ENCODE measurements at regions not wholly inside any gene's neighbourhood (a gene's known extent, or its start where the extent isn't known, plus 50 kb on each side); places are given as distances from the start of the nearest gene placed in this dataset.

DNA sequence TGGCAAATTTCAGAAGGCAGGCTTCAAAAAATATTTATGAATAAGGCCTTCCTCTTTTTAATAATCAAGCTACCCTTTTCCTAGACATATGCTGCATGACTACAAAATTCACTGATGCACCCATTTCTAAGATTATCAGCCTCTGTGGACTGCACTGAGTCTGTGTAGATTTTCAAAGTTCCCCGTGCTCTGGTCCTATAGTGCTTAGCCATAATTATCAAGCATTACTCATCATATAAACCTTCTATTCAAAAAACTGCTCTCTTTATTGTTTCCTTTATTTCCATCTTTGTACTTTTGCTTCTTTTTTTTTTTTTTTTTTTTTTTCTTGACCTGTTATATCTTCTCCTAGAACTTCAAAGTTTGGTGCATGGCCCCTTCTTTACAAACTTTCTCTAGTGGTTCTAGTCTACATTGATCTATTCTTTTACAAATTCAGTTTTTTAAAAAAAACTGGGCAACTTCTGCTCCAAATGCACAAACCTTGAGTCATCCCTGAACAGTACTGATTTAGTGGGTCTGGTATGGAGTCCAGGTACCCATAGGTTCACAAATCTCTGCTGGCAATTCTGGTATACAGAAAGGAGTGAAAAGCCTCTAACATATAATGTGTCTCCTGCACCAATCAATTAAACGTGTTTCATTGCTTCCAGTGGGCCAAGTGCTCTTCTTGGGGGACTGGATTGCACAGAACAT, 481.9 kb downstream of the NUP35 start:
- TF ChIP-seq CTCF (IDR thresholded peaks at IDR 0.05; ENCODE audit: insufficient read depth, low read length, severe bottlenecking): no peak
- FAIRE-seq (no peak), DNase-seq (ENCODE audit: low read depth) (no peak)
- Histone ChIP-seq H3K36me3 (ENCODE audit: control insufficient read depth, insufficient read depth, low read length) (no peaks in the 10 kb centered on the region), H3K27me3 (ENCODE audit: control insufficient read depth, insufficient read depth, low read length) (no peaks in the 10 kb centered on the region), H3K4me3 (ENCODE audit: low read depth, low read length) (no peak overlapping the region)

DNA sequence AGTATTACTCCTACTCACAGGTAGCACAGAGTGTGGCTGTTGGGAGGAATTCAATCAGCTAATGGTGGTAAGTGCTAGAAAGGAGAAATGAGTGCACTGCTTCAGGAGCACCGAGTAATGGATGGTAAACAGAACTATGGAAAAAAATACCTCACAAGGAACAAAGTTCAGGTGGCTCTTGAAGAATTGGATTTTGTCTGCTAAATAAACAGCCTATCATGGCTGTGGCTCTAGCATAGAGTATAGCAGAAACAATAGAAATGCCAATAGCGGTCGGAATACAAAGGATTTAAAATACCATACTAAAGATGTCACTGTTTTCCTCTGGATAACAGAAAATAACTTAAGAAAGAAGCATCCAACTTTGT, 482.5 kb downstream of the NUP35 start:
- no peak for FAIRE-seq
- DNase-seq (ENCODE audit: low read depth): no peak
- Histone ChIP-seq H3K4me3 (ENCODE audit: low read depth, low read length) (no peak overlapping the region), H3K27me3 (ENCODE audit: control insufficient read depth, insufficient read depth, low read length) (no peaks in the 10 kb centered on the region), H3K36me3 (ENCODE audit: control insufficient read depth, insufficient read depth, low read length) (no peaks in the 10 kb centered on the region)
- TF ChIP-seq CTCF (IDR thresholded peaks at IDR 0.05; ENCODE audit: insufficient read depth, low read length, severe bottlenecking): no peak

GRCh38 chr2:183607995-183608394, 483.8 kb downstream of the NUP35 start:
- TF ChIP-seq CTCF (IDR thresholded peaks at IDR 0.05; ENCODE audit: insufficient read depth, low read length, severe bottlenecking): no peak
- Histone ChIP-seq H3K27me3 (ENCODE audit: control insufficient read depth, insufficient read depth, low read length) (no peaks in the 10 kb centered on the region), H3K4me3 (ENCODE audit: low read depth, low read length) (no peak overlapping the region), H3K36me3 (ENCODE audit: control insufficient read depth, insufficient read depth, low read length) (no peaks in the 10 kb centered on the region)
- DNase-seq (ENCODE audit: low read depth) (no peak), FAIRE-seq (no peak)

- DNase-seq (ENCODE audit: low read depth) (no peak), FAIRE-seq (no peak)
- H3K27me3 ChIP-seq (ENCODE audit: control insufficient read depth, insufficient read depth, low read length): no peaks in the 10 kb centered on the region
- no peak for TF ChIP-seq CTCF (IDR thresholded peaks at IDR 0.05; ENCODE audit: insufficient read depth, low read length, severe bottlenecking)
- no peak overlapping the region for H3K4me3 ChIP-seq (ENCODE audit: low read depth, low read length)
- no peaks in the 10 kb centered on the region for H3K36me3 ChIP-seq (ENCODE audit: control insufficient read depth, insufficient read depth, low read length)
Observed at GRCh38 chr2:183608747-183609146, 484.5 kb downstream of the NUP35 start.

DNA sequence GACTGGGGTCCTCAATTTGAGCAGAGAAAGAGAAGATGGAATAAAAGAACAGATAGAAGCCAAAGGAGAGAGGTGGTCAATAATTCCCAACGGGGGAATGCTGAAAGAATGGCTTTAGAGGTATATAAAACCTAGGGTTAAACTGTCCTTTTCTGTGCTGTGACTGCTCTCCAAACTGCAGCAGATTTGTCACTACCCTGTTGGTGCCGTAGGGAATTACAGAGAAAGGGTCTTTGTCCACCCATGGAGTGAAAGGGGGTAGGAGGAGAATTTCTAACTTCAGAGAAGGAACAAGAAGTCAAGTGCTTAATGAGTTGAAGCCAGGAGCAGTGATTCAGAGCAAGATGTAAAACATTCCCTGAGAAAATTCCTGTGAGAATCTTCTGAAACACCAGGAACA, 486.5 kb downstream of the NUP35 start:
- Histone ChIP-seq H3K27me3 (ENCODE audit: control insufficient read depth, insufficient read depth, low read length) (no peaks in the 10 kb centered on the region), H3K36me3 (ENCODE audit: control insufficient read depth, insufficient read depth, low read length) (no peaks in the 10 kb centered on the region), H3K4me3 (ENCODE audit: low read depth, low read length) (no peak overlapping the region)
- FAIRE-seq (no peak), DNase-seq (ENCODE audit: low read depth) (no peak)
- TF ChIP-seq CTCF (IDR thresholded peaks at IDR 0.05; ENCODE audit: insufficient read depth, low read length, severe bottlenecking): no peak

- Histone ChIP-seq H3K27me3 (ENCODE audit: control insufficient read depth, insufficient read depth, low read length) (no peaks in the 10 kb centered on the region), H3K4me3 (ENCODE audit: low read depth, low read length) (no peak overlapping the region), H3K36me3 (ENCODE audit: control insufficient read depth, insufficient read depth, low read length) (no peaks in the 10 kb centered on the region)
- FAIRE-seq (no peak), DNase-seq (ENCODE audit: low read depth) (no peak)
- TF ChIP-seq CTCF (IDR thresholded peaks at IDR 0.05; ENCODE audit: insufficient read depth, low read length, severe bottlenecking): no peak
Observed at GRCh38 chr2:183614799-183615435, 490.7 kb downstream of the NUP35 start.

Data from bronchial epithelial cell (primary cell).